ENCODE measurements at regions not wholly inside any gene's neighbourhood (a gene's known extent, or its start where the extent isn't known, plus 50 kb on each side); places are given as distances from the start of the nearest gene placed in this dataset.

- TF ChIP-seq POLR2AphosphoS5 (IDR thresholded peaks at IDR 0.05; ENCODE audit: low read depth, low read length) (no peak), POLR2A (IDR thresholded peaks at IDR 0.05; ENCODE audit: low read depth, low read length) (no peak), TAF1 (IDR thresholded peaks at IDR 0.05; ENCODE audit: low read depth, low read length) (no peak), PAX5 (IDR thresholded peaks at IDR 0.05; ENCODE audit: insufficient read depth, low read length, severe bottlenecking) (no peak), SPI1 (IDR thresholded peaks at IDR 0.05; ENCODE audit: low read depth, low read length) (no peak)
Observed at GRCh38 chr10:131035779-131036178, 275.7 kb downstream of the TCERG1L start.
